Fibroblast of skin of back (primary cell): ENCODE measurements at regions not wholly inside any gene's neighbourhood (a gene's known extent, or its start where the extent isn't known, plus 50 kb on each side); places are given as distances from the start of the nearest gene placed in this dataset.

Experiments used
- DNase-seq: peaks from one replicate; pipeline ENCODE4 v3.0.0-alpha.2; 2013

- no peak for DNase-seq
Measured at GRCh38 chr7:156120552-156120951, 308.3 kb upstream of the SHH start.

DNA sequence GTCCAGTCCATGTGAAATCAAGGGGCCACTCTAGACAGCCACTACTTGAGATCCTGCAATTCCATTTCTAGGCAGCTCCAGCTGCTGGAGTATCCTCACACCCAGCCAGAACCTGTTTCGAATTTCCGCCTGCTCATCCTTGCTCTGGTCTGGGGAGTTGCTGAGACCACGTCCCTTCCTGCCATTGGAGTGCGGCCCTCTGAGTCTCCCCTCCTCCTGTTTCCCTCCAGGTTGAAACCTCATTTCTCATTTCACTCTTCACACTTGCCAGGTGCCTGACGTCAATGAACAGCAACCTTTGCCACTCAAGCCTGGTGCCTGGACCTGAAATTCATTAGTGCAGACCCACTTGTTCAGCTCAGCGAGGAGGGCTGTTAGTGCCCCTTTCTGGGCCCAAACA is 307.5 kb upstream of the SHH start:
- no peak for DNase-seq

DNA sequence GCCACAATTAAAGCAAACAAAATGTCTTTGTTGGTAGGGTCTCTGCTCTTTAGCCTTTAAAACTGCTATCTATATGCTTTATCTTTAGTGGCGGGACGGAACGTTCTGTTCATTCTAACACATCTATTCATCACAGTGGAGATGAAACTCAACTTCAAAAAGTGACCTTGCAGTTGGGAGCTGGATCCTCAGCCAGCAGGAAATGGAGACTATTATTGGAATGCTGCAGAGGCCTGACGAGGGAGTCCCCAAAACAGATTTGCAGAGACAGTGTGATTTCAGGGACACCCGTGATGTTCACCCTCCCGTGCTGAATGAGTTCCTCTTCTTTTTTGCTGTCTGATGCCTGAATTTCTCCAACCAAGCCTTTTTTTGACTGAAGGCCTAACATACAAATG is 306.0 kb upstream of the SHH start:
- no peak for DNase-seq

- DNase-seq, result no peak
Measured at GRCh38 chr7:156117542-156118247, 305.4 kb upstream of the SHH start.

GRCh38 chr7:156116514-156117215 is 304.4 kb upstream of the SHH start:
- no peak for DNase-seq

DNA sequence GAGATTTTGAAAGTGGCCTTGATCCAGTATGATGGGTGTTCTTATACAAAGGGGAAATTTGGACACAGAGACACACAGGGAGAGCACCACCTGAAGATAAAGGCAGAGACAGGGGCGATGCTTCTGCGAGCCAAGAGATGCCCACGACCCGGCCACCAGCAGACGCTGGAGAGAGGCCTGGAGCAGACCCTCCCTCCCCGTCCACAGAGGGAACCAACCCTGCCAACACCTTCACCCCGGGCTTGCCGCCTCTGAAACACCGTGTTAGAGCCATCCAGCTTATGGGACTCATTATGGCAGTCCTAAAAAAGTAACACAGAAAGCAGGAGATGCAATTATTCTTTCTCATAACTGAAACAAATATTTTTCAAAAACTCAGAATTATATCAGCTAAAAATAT is 303.3 kb upstream of the SHH start:
- no peak for DNase-seq

DNA sequence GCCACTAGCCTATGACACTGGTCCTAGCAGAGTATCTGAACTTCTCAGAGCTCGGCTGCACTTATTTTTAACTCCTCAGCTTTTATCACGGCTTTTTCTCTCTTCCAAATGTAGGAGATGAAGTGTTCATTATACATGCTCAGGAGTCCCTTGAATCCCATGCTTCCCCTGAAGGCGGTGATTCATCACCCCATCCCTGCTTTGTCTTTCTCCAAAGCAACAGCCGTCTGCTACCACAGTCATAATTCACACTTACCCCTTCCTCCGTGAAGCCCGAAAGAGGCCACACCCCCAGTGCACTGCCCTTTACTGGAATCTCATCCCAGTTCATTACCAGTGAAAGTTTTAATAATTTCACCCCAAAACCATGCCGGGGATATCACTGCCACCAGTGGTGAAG is 301.5 kb upstream of the SHH start:
- DNase-seq, result no peak

- DNase-seq, result no peak
Measured at GRCh38 chr7:156109988-156110387, 297.7 kb upstream of the SHH start.

DNA sequence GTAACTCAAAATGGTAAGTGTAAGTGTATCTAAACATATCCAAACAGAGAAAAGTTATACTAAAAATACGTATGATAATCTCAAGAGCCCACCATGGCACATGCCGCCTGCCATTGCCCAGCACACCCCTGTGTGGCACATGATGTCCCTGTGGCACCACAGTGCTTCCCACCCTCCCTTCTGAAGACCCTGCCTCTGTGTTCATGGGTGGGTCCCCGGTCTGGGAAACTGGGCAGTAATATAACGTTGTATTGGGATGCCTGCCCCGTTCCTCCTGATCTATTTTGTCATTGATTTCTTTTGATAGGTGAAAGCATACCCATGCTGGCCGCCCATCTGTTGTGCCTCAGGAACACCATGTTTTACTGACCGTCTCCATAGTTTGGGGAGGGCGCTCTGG is 296.8 kb upstream of the SHH start:
- no peak for DNase-seq

DNA sequence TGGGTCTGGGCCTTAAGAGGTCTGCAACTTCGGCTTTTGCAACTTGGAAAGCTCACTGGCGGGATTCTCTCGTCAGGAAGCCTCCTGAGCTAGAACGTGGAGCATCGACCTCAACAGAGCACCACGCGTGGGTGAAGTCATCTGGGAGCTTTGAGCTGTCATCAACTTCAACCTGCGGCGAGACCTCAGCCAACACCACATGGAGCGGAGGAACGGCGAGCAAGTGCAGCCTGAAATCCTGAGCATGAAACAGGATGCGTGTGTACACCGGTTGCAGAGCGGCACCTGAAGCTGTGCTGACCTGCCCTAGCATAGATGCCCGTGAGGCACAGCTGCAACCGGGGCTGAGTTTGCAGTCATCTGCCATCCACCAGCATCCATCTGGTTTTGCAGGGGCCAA is 295.7 kb upstream of the SHH start:
- no peak for DNase-seq

- no peak for DNase-seq
Measured at GRCh38 chr7:156106107-156106426, 293.8 kb upstream of the SHH start.

DNA sequence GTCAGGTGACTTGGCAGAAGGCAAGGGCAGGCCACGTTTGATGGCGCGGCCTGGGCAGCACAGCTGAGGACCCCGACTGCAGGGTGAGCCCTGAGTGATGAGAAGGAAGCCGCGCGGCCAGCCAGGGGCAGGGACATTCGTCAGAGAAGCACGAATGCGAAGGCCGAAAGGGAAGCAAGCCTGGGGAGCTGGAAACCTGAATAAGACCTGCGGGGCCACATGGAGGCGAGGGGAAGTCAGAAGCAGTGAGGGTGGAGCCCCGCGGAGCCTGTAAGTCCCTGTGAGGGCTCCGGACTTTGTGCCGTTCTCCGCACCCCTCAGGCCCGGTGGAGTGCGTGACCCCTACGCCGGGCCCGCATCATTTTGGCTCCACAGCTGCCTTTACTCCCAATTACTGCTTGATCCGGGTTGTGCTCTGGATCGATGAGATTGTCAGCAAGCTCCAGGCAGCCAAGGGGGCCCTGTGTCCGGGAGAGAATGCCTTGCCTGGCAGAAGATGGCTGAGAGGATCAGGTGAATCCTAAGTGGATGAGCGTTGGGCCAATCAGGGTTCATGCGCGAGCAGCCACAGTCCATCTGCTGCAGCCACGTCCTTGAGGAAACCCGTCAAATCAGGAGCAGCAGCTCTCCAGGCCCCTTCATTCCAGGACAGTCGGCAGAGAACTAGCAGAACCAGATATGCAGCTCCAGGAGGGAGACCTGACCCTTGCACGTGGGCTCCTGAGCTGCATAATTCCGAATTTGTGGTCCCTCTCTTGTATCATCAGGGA is 293.3 kb upstream of the SHH start:
- no peak for DNase-seq

GRCh38 chr7:156104501-156105336 is 292.5 kb upstream of the SHH start:
- no peak for DNase-seq

GRCh38 chr7:156102267-156102666 is 290.0 kb upstream of the SHH start:
- no peak for DNase-seq

- DNase-seq, result no peak
Measured at GRCh38 chr7:156101355-156101754, 289.1 kb upstream of the SHH start.

- no peak for DNase-seq
Measured at GRCh38 chr7:156100086-156100485, 287.8 kb upstream of the SHH start.

- DNase-seq, result no peak
Measured at GRCh38 chr7:156099085-156099484, 286.8 kb upstream of the SHH start.

- peak; percentile 2 for DNase-seq
Measured at GRCh38 chr7:156096771-156097538, 284.7 kb upstream of the SHH start.

GRCh38 chr7:156095908-156096539 is 283.8 kb upstream of the SHH start:
- no peak for DNase-seq

DNA sequence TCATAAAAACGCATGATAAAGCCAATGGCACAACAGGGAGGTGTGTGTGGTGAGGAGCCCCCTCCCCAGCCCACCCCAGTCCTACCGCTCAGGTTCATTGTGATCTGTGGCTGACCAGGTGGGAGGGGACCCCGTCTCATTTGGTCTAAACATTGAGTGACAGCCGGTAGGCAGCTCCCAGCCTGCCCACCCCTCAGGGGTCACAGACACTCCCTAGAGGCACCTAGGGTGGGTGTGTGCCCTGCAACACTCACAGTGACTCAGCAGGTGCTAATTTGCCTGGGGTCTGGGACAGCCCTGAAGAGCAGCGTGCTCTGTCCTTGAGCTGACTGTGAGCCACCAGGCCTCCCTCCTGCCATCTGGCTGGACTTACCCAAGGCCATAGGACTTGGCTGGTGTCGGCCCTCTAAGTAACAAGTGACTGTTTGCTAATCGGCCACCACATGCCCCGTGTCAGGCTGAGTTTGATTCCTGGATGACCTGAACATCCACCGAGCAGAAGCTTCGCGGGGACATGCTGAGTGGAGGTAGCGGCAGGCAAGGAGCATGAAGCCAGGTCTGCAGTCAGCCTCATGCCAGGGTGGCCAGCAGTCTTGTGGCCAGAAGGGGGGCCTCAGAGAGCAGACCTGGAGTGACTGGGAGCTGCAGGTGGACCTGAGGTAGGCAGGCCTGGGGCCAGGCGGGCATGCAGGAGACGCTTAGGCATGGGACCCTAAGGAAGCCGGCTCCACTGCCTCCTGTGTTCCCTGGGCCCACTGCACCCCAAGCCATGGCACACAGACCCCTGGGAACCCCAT is 282.3 kb upstream of the SHH start:
- no peak for DNase-seq

DNA sequence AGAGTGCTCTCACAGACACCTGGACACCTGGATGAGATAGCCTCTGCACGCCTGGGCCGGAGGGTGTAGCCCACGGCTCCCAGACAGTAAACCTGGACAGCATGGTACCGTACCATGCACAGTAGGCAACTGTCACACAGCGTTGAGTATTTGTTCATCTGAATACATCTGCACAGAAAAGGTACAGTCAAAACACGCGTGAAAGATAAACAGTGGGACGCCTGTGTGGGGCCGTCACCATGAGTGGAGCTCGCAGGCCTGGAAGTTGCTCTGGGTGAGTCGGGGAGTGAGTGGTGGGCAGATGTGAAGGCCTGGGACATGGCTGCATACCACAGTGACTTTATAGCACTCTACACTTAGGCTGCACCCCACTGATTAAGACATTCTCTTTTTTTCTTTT is 280.0 kb upstream of the SHH start:
- no peak for DNase-seq
